GM13976 (cell line): ENCODE measurements at regions not wholly inside any gene's neighbourhood (a gene's known extent, or its start where the extent isn't known, plus 50 kb on each side); places are given as distances from the start of the nearest gene placed in this dataset.

Experiments
- DNase-seq: peaks from one replicate; pipeline ENCODE4 v3.0.0; 2012; ENCODE audit warnings: low spot score
- in situ Hi-C: fragments of 300-500 bp; cut with MboI; formaldehyde crosslinking; loops from one replicate; pipeline ENCODE4 v1.12.0; 2022; ENCODE audit warnings: low sequenced_read_pairs, mixed read lengths, inconsistent platforms; ENCODE audit not compliant: unreplicated experiment
- TF ChIP-seq, protein P1 (sequence below): IDR thresholded peaks from 2 replicates; pipeline ENCODE4 v1.5.1; 2012; ENCODE audit warnings: borderline replicate concordance, mild to moderate bottlenecking; ENCODE audit not compliant: insufficient read depth; ENCODE audit errors: extremely low read depth, missing control alignments, control extremely low read depth

DNA sequence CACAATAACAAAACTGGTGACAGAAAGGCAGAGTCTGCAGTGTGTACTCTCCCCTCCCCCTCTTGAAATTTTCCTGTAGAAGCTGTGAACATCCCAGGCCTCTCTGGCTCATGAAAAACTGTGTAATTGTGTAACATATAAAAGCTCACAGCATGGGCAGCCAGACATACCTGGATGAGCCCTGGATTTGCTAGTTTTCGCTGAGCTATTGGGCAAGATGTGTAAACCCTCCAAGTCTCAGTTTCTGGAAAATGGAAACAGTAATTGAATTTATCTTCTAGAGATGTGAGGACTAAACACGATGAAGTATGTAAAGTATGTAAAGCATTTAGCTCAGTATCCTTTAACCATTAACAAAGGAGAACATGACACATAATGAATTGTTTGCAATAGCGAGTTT lies 143.2 kb upstream of the ANKH start:
- TF ChIP-seq, protein P1, sequence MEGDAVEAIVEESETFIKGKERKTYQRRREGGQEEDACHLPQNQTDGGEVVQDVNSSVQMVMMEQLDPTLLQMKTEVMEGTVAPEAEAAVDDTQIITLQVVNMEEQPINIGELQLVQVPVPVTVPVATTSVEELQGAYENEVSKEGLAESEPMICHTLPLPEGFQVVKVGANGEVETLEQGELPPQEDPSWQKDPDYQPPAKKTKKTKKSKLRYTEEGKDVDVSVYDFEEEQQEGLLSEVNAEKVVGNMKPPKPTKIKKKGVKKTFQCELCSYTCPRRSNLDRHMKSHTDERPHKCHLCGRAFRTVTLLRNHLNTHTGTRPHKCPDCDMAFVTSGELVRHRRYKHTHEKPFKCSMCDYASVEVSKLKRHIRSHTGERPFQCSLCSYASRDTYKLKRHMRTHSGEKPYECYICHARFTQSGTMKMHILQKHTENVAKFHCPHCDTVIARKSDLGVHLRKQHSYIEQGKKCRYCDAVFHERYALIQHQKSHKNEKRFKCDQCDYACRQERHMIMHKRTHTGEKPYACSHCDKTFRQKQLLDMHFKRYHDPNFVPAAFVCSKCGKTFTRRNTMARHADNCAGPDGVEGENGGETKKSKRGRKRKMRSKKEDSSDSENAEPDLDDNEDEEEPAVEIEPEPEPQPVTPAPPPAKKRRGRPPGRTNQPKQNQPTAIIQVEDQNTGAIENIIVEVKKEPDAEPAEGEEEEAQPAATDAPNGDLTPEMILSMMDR: no peak
- DNase-seq: no peak
- in situ Hi-C loops: no loop called here

DNA sequence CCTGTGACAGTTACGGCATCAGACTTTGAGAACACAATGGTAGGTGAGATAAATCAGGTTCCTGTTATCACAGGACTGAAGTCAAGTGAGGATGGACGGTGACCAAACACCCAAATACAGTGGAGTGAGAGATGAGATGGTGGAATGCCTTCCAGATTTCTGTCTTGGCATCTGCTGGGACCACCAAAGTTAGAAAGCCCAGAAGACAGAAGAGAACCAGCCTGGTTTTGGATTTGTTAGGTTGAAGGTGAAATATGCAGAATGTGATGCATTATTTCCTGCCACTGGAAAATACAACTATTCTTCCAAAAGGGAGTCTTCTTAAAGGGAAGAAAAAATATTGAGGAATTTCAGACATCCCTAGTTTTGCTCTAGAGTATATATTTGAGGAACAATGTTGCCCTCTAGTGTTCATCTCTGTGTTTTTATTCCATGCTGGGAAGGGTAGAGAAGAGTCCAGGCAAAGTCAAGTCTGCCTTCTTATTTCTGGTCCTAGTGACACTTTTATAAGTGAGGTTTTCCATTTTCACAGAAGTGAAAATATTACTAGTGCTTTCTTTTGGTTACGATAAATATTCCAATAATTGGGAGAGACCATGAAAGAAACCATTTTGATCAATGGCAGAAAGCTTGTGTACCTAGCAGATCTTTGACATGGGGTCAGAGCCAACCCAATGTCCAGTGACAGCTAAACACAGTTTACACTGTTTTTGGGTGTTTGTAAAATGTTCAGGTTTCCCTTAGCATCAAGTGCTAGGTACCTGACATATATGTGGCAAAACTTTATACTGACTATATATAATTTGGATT lies 142.3 kb upstream of the ANKH start:
- in situ Hi-C loops: no loop called here
- TF ChIP-seq, protein P1: peak; percentile 54
- DNase-seq: peak; percentile 50

DNA sequence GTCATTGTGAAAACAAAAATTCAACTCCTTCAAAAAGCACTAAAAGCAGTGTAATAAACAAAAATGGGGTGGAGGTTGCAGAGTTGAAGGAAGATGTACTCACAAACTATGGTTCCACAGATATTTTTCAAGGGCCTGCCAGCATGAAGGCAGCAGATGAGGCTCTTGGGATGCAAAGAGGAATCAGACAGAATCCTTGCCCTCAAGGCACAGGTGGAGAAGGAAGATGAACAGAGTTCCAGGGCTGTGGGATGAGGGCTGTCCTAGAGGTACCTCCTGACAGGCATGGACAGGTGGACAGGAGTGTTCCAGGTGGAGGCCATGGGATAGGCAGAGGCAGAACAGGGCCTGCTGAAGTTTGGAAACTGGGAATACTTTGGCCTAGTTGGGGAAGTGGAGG lies 140.5 kb upstream of the ANKH start:
- TF ChIP-seq, protein P1: no peak
- in situ Hi-C loops: no loop called here
- DNase-seq: no peak

DNA sequence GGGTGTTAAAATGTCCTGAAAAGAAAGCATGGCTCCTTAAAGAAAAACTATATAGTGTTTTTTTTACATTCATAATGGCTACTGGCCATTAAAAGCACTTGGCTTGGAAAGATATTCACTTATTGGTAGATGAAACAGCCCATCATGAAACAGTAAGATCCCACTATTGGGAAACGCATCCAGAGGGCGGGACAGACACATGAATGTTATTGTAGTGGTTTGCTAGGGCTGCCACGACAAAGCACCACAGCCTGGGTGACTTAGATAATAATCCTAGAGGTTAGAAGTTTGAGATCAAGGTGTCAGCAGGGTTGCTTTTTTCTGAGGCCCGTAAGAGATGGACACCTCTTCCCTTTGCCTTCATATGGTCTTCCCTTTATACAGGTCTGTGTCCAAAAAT lies 139.4 kb upstream of the ANKH start:
- no peak for DNase-seq
- TF ChIP-seq, protein P1: no peak
- in situ Hi-C loops: no loop called here

DNA sequence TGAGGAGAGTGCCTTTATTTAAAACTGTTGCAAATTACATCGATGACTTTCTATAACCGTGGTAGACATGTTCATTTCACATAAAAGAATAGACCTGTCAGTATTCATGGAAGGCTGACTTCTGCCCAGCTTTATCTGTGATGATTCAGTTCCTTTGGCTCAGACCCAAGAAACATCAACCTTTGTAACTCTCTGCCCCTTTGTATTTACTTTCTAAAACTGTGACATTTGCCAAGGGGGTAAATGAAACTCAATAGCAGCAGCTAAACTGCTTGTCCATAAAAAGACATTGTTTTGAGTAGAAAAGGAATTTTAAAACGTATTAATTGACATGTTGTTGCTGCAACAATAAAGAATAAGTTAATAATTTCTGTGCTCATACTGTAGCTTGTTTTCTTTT lies 137.8 kb upstream of the ANKH start:
- DNase-seq: no peak
- in situ Hi-C loops: no loop called here
- TF ChIP-seq, protein P1: no peak

DNA sequence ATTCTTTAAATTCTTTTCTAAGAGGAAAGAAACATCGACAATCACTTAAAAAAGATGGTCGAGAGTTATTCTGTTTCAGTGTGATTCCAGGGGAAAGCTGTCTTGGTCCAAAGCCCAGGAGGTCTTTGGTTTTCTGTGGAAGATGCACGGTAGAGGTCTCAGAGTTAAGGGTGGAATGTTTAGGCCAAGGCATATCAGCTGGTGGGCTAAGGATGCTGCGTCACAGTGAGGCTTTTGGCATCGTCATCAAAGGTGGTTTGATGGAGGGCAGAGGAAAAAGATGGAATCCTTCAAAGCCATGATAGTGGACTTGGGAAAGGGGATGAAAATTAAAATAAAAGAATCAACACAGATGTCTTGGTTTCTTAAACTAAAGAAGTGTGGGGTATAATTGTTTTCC lies 137.3 kb upstream of the ANKH start:
- DNase-seq: no peak
- TF ChIP-seq, protein P1: no peak
- in situ Hi-C loops: no loop called here
